RWPE2 (cell line): ENCODE measurements at regions not wholly inside any gene's neighbourhood (a gene's known extent, or its start where the extent isn't known, plus 50 kb on each side); places are given as distances from the start of the nearest gene placed in this dataset.

Experiments used
- ATAC-seq: fragments of 200-7000 bp; cut with Tn5 transposase; 3 replicates; pipeline ENCODE4 v1.9.1; 2021; ENCODE audit warnings: low read depth
- DNase-seq: peaks from one replicate; pipeline ENCODE4 v3.0.0-alpha.2; 2020; ENCODE audit warnings: low spot score
- H3K27ac ChIP-seq: fragments of 450-650 bp; 2 replicates; pipeline ENCODE4 v1.5.1; 2017; ENCODE audit warnings: mild to moderate bottlenecking; ENCODE audit not compliant: poor library complexity, severe bottlenecking
- H3K27me3 ChIP-seq: fragments of 250-450 bp; sonication (Bioruptor Pico); 2 replicates; pipeline ENCODE4 v1.5.1; 2021; ENCODE audit warnings: mild to moderate bottlenecking, moderate library complexity; ENCODE audit not compliant: insufficient read depth, poor library complexity, severe bottlenecking
- H3K36me3 ChIP-seq: fragments of 250-450 bp; sonication (Bioruptor Pico); 2 replicates; pipeline ENCODE4 v1.5.1; 2020; ENCODE audit warnings: low read depth, mild to moderate bottlenecking, moderate library complexity
- H3K4me1 ChIP-seq: fragments of 250-450 bp; sonication (Bioruptor Pico); 2 replicates; pipeline ENCODE4 v1.5.1; 2021; ENCODE audit warnings: mild to moderate bottlenecking, moderate library complexity; ENCODE audit not compliant: insufficient read depth, poor library complexity, severe bottlenecking
- H3K4me3 ChIP-seq: fragments of 250-450 bp; sonication (Bioruptor Pico); 2 replicates; pipeline ENCODE4 v1.5.1; 2021; ENCODE audit warnings: mild to moderate bottlenecking, moderate library complexity; ENCODE audit not compliant: severe bottlenecking
- H3K9me3 ChIP-seq: fragments of 250-450 bp; sonication (Bioruptor Pico); 2 replicates; pipeline ENCODE4 v1.5.1; 2021; ENCODE audit warnings: mild to moderate bottlenecking, moderate library complexity; ENCODE audit not compliant: severe bottlenecking
- TF ChIP-seq, protein P1 (sequence below): fragments of 450-650 bp; IDR thresholded peaks from one replicate; pipeline ENCODE4 v1.5.1; 2017; ENCODE audit warnings: mild to moderate bottlenecking, moderate library complexity; ENCODE audit not compliant: poor library complexity, severe bottlenecking

GRCh38 chr18:24632158-24632988, 171.9 kb downstream of the HRH4 start:
- TF ChIP-seq, protein P1, sequence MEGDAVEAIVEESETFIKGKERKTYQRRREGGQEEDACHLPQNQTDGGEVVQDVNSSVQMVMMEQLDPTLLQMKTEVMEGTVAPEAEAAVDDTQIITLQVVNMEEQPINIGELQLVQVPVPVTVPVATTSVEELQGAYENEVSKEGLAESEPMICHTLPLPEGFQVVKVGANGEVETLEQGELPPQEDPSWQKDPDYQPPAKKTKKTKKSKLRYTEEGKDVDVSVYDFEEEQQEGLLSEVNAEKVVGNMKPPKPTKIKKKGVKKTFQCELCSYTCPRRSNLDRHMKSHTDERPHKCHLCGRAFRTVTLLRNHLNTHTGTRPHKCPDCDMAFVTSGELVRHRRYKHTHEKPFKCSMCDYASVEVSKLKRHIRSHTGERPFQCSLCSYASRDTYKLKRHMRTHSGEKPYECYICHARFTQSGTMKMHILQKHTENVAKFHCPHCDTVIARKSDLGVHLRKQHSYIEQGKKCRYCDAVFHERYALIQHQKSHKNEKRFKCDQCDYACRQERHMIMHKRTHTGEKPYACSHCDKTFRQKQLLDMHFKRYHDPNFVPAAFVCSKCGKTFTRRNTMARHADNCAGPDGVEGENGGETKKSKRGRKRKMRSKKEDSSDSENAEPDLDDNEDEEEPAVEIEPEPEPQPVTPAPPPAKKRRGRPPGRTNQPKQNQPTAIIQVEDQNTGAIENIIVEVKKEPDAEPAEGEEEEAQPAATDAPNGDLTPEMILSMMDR: no peak
- Histone ChIP-seq H3K9me3 (no peaks in the 10 kb centered on the region), H3K36me3 (no peaks in the 10 kb centered on the region), H3K4me1 (no peaks in the 10 kb centered on the region), H3K27ac (no peak overlapping the region), H3K4me3 (no peak overlapping the region), H3K27me3 (peaks cover 3% of the 10 kb centered on the region)
- DNase-seq (no peak), ATAC-seq (no peak)

DNA sequence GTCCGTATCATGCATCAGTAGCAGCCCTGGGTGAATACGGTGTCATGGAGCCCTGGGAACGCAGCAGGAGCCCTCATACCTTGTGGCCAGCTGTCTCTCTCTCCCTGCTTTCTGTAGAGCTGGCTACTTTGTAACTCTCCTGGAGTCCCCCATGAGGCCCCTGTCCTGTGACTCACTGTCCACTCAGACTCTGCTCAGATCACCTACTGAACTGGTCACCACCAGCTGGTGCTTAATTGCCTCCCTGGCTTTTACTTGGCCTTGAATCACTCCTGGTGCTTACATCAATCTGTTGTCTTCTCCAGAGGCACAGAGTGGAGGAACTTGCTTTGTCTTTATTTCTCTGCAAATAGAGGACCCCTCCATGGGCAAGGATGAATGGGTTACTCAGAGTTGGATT, 172.7 kb downstream of the HRH4 start:
- Histone ChIP-seq H3K36me3 (no peaks in the 10 kb centered on the region), H3K27ac (no peak overlapping the region), H3K4me3 (no peak overlapping the region), H3K9me3 (no peaks in the 10 kb centered on the region), H3K27me3 (peaks cover 3% of the 10 kb centered on the region), H3K4me1 (no peaks in the 10 kb centered on the region)
- ATAC-seq (no peak), DNase-seq (no peak)
- TF ChIP-seq, protein P1: no peak

DNA sequence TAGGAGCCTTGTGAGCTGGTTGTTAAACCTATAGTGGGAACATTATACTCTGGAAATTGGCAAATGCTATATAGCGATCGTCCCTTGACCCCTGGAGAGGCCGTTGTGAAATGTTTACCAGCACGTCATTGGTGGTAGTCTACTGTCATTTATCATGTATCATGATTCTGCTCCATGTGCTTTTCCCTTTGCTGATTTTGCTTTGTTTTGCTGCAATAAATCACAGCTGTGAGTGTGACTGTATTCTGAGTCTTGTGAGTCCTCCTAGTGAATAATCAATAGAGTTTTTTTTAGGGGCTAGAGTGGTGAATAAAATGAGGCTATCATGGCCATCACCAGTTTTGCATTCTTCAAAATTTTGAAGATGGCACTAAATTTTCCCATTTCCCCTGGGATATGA, 189.1 kb downstream of the HRH4 start:
- TF ChIP-seq, protein P1: no peak
- ATAC-seq: no peak
- H3K27me3 ChIP-seq: no peaks in the 10 kb centered on the region

GRCh38 chr18:24651434-24651833, 191.0 kb downstream of the HRH4 start:
- Histone ChIP-seq H3K4me1 (no peaks in the 10 kb centered on the region), H3K36me3 (no peaks in the 10 kb centered on the region), H3K27me3 (no peaks in the 10 kb centered on the region), H3K9me3 (no peaks in the 10 kb centered on the region), H3K4me3 (no peak overlapping the region), H3K27ac (no peak overlapping the region)
- ATAC-seq: no peak
- TF ChIP-seq, protein P1: no peak
- no peak for DNase-seq

More for the DNA sequence above, 189.1 kb downstream of the HRH4 start:
- Histone ChIP-seq H3K27ac (no peak overlapping the region), H3K9me3 (no peaks in the 10 kb centered on the region), H3K4me3 (no peak overlapping the region), H3K4me1 (no peaks in the 10 kb centered on the region), H3K36me3 (no peaks in the 10 kb centered on the region)
- no peak for DNase-seq

DNA sequence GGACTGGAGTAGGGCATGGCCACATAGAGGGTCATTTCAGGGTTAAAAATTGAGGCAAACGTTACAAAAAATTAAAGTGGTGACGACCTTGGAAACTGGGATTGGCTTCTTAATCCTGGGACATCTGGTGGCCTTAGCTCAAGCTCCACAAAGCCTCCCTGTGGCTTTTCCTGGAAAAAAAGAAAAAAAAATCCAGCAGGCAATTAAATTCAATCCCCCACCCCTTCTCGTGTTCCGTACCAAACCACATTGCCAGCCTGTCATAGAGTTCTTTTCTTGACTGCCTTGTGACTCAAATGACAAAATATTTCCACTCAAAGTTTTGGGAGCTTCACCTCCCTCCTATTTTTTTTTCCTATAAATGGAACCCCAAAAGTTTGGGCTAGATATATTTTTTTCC, 195.6 kb downstream of the HRH4 start:
- Histone ChIP-seq H3K4me3 (no peak overlapping the region), H3K4me1 (no peaks in the 10 kb centered on the region), H3K36me3 (no peaks in the 10 kb centered on the region), H3K27ac (no peak overlapping the region), H3K27me3 (peaks cover 6% of the 10 kb centered on the region), H3K9me3 (no peaks in the 10 kb centered on the region)
- ATAC-seq (no peak), DNase-seq (no peak)
- TF ChIP-seq, protein P1: no peak
